ENCODE measurements at regions not wholly inside any gene's neighbourhood (a gene's known extent, or its start where the extent isn't known, plus 50 kb on each side); places are given as distances from the start of the nearest gene placed in this dataset.

DNA sequence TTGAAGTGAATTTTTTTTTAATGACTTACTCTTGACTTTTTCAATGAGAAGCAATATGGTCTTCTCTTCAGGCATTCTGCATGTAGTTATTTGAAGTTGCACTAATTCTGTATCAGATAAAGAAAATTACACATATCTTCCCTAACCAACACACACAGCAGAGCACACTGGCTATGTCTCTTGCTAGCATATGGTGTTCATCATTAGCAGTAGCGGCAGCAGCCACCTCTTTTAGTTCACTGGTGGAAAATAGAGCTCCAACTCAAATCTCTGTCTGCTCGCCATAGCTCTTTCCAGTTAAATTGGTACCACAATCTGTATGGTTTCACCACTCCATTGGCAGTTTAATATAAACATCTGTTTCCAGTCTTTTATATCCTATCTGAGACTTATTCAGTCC, 278.1 kb upstream of the ZEB2 start:
- no peak overlapping the region for H2AFZ ChIP-seq (ENCODE audit: low read depth, low read length)
- no peaks in the 10 kb centered on the region for H3K9me3 ChIP-seq (ENCODE audit: insufficient read depth, low read depth, low read length)
- H3K4me2 ChIP-seq (ENCODE audit: low read length): no peak overlapping the region
- Mint-ChIP-seq H3K4me3 (ENCODE audit: unreplicated experiment) (no peak overlapping the region), H3K27ac (ENCODE audit: unreplicated experiment) (no peak overlapping the region), H3K4me1 (ENCODE audit: low read depth, unreplicated experiment) (peaks cover 20% of the 10 kb centered on the region), H3K9me3 (ENCODE audit: unreplicated experiment) (no peaks in the 10 kb centered on the region), H3K36me3 (ENCODE audit: low read depth, unreplicated experiment) (no peaks in the 10 kb centered on the region), H3K27me3 (ENCODE audit: low read depth, unreplicated experiment) (peaks cover 2% of the 10 kb centered on the region)
- H3K27ac ChIP-seq (ENCODE audit: low read depth, low read length): no peak overlapping the region
- H3K4me3 ChIP-seq (ENCODE audit: insufficient read depth, low read depth, low read length): no peak overlapping the region
- TF ChIP-seq EZH2 (IDR thresholded peaks at IDR 0.05; ENCODE audit: insufficient read depth, low read length): no peak
- TF ChIP-seq, protein P1, sequence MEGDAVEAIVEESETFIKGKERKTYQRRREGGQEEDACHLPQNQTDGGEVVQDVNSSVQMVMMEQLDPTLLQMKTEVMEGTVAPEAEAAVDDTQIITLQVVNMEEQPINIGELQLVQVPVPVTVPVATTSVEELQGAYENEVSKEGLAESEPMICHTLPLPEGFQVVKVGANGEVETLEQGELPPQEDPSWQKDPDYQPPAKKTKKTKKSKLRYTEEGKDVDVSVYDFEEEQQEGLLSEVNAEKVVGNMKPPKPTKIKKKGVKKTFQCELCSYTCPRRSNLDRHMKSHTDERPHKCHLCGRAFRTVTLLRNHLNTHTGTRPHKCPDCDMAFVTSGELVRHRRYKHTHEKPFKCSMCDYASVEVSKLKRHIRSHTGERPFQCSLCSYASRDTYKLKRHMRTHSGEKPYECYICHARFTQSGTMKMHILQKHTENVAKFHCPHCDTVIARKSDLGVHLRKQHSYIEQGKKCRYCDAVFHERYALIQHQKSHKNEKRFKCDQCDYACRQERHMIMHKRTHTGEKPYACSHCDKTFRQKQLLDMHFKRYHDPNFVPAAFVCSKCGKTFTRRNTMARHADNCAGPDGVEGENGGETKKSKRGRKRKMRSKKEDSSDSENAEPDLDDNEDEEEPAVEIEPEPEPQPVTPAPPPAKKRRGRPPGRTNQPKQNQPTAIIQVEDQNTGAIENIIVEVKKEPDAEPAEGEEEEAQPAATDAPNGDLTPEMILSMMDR (IDR thresholded peaks at IDR 0.05; ENCODE audit: insufficient read depth, low read depth, low read length): no peak
- DNase-seq (ENCODE audit: low read depth) (no peak), FAIRE-seq (no peak)
- no peaks in the 10 kb centered on the region for H3K79me2 ChIP-seq (ENCODE audit: insufficient read depth, low read length)
- H3K36me3 ChIP-seq (ENCODE audit: insufficient read depth, low read length): no peaks in the 10 kb centered on the region
- H3K27me3 ChIP-seq (ENCODE audit: insufficient read depth, low read length): no peaks in the 10 kb centered on the region
- no peaks in the 10 kb centered on the region for H4K20me1 ChIP-seq (ENCODE audit: insufficient read depth, low read length)
- peaks cover 6% of the 10 kb centered on the region for H3K4me1 ChIP-seq (ENCODE audit: insufficient read depth, low read length)
- H3K9ac ChIP-seq (ENCODE audit: low read length): no peak overlapping the region

DNA sequence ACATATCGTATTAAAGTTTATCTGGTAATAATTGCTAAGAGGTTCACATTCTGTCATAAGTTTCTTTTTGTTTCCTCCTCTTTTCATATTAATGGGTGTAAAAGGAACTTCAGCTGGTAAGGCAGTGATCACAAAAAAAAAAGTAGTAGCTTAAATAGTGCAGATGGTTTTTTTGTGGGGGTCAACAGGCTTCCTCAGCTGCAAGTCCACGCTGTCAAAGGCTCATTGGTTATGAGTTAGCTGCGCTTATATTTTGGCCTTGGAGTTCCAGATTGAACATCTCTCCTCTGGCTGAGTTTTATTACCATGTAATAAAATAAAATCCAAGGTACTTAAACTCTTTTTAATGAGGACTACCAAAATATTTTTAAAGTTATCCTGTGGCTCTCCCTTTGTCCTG, 277.0 kb upstream of the ZEB2 start:
- H3K27me3 ChIP-seq (ENCODE audit: insufficient read depth, low read length): no peaks in the 10 kb centered on the region
- H3K9ac ChIP-seq (ENCODE audit: low read length): no peak overlapping the region
- peaks cover 2% of the 10 kb centered on the region for H3K27me3 Mint-ChIP-seq (ENCODE audit: low read depth, unreplicated experiment)
- H3K4me3 Mint-ChIP-seq (ENCODE audit: unreplicated experiment): no peak overlapping the region
- peaks cover 4% of the 10 kb centered on the region for H3K4me1 ChIP-seq (ENCODE audit: insufficient read depth, low read length)
- TF ChIP-seq EZH2 (IDR thresholded peaks at IDR 0.05; ENCODE audit: insufficient read depth, low read length): no peak
- TF ChIP-seq, protein P1 (IDR thresholded peaks at IDR 0.05; ENCODE audit: insufficient read depth, low read depth, low read length): no peak
- no peaks in the 10 kb centered on the region for H3K9me3 Mint-ChIP-seq (ENCODE audit: unreplicated experiment)
- H3K9me3 ChIP-seq (ENCODE audit: insufficient read depth, low read depth, low read length): no peaks in the 10 kb centered on the region
- H3K4me2 ChIP-seq (ENCODE audit: low read length): no peak overlapping the region
- DNase-seq (ENCODE audit: low read depth): no peak
- no peak for FAIRE-seq
- no peaks in the 10 kb centered on the region for H3K36me3 Mint-ChIP-seq (ENCODE audit: low read depth, unreplicated experiment)
- H3K79me2 ChIP-seq (ENCODE audit: insufficient read depth, low read length): no peaks in the 10 kb centered on the region
- no peaks in the 10 kb centered on the region for H3K36me3 ChIP-seq (ENCODE audit: insufficient read depth, low read length)
- no peak overlapping the region for H3K4me3 ChIP-seq (ENCODE audit: insufficient read depth, low read depth, low read length)
- H4K20me1 ChIP-seq (ENCODE audit: insufficient read depth, low read length): no peaks in the 10 kb centered on the region
- H3K27ac Mint-ChIP-seq (ENCODE audit: unreplicated experiment): no peak overlapping the region
- no peak overlapping the region for H2AFZ ChIP-seq (ENCODE audit: low read depth, low read length)
- no peak overlapping the region for H3K27ac ChIP-seq (ENCODE audit: low read depth, low read length)
- H3K4me1 Mint-ChIP-seq (ENCODE audit: low read depth, unreplicated experiment): peaks cover 11% of the 10 kb centered on the region

DNA sequence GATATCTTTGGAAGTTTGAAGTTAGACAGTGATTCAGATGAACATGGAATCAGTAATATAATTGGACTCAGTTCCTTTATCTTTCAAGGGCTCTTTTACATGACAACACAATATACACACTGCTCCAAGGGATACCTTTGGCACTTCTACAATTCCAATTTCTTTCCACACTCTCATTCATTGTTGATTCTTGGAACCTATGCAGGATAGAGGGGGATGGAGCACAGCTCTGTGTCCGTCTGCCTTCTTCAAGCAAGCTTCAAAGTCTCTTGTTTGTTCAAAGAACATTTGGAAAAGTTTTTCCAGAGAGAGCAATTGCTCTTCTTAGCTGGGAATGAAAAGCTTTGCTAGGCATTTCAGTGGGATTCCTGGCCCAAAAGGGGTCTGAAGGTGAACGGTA, 276.2 kb upstream of the ZEB2 start:
- Histone ChIP-seq H4K20me1 (ENCODE audit: insufficient read depth, low read length) (no peaks in the 10 kb centered on the region), H3K4me1 (ENCODE audit: insufficient read depth, low read length) (no peaks in the 10 kb centered on the region), H3K36me3 (ENCODE audit: insufficient read depth, low read length) (no peaks in the 10 kb centered on the region), H3K27me3 (ENCODE audit: insufficient read depth, low read length) (no peaks in the 10 kb centered on the region), H3K4me2 (ENCODE audit: low read length) (no peak overlapping the region), H3K79me2 (ENCODE audit: insufficient read depth, low read length) (no peaks in the 10 kb centered on the region), H3K27ac (ENCODE audit: low read depth, low read length) (no peak overlapping the region), H3K9me3 (ENCODE audit: insufficient read depth, low read depth, low read length) (no peaks in the 10 kb centered on the region), H3K9ac (ENCODE audit: low read length) (no peak overlapping the region), H3K4me3 (ENCODE audit: insufficient read depth, low read depth, low read length) (no peak overlapping the region), H2AFZ (ENCODE audit: low read depth, low read length) (peak overlapping the region; percentile 43)
- DNase-seq (ENCODE audit: low read depth) (no peak), FAIRE-seq (no peak)
- TF ChIP-seq EZH2 (IDR thresholded peaks at IDR 0.05; ENCODE audit: insufficient read depth, low read length): no peak
- TF ChIP-seq, protein P1 (IDR thresholded peaks at IDR 0.05; ENCODE audit: insufficient read depth, low read depth, low read length): no peak
- Mint-ChIP-seq H3K9me3 (ENCODE audit: unreplicated experiment) (no peaks in the 10 kb centered on the region), H3K27me3 (ENCODE audit: low read depth, unreplicated experiment) (peaks cover 2% of the 10 kb centered on the region), H3K4me1 (ENCODE audit: low read depth, unreplicated experiment) (peaks cover 3% of the 10 kb centered on the region), H3K36me3 (ENCODE audit: low read depth, unreplicated experiment) (no peaks in the 10 kb centered on the region), H3K4me3 (ENCODE audit: unreplicated experiment) (no peak overlapping the region), H3K27ac (ENCODE audit: unreplicated experiment) (no peak overlapping the region)

All from astrocyte (in vitro differentiated cells and primary cell).